Liver (tissue), 7 donors: ENCODE measurements at regions not wholly inside any gene's neighbourhood (a gene's known extent, or its start where the extent isn't known, plus 50 kb on each side); places are given as distances from the start of the nearest gene placed in this dataset.

Source experiments
- DNase-seq: peaks from one replicate; pipeline ENCODE4 v3.0.0-alpha.2; 2017; ENCODE audit warnings: low spot score
- H3K27ac ChIP-seq, 2 donors: one replicate each; pipeline ENCODE4 v1.7.0; 2013; ENCODE audit warnings: inconsistent platforms in 2 of 2, low read length in 2 of 2, control low read depth in 1 of 2, low read depth in 1 of 2, mild to moderate bottlenecking in 1 of 2
- H3K27me3 ChIP-seq, 4 donors: one replicate each; pipeline versions ENCODE4 v1.6.1 to v1.7.0; 2013; ENCODE audit warnings: low read length in 3 of 4, inconsistent platforms in 1 of 4, mild to moderate bottlenecking in 1 of 4, moderate library complexity in 1 of 4; ENCODE audit not compliant: control insufficient read depth in 4 of 4, insufficient read depth in 4 of 4
- H3K36me3 ChIP-seq, 4 donors: one replicate each; pipeline versions ENCODE4 v1.6.1 to v1.7.0; 2013; ENCODE audit warnings: low read length in 3 of 4, mild to moderate bottlenecking in 3 of 4, low read depth in 1 of 4, moderate library complexity in 1 of 4; ENCODE audit not compliant: control insufficient read depth in 4 of 4, insufficient read depth in 3 of 4
- H3K4me1 ChIP-seq, 4 donors: one replicate each; pipeline versions ENCODE4 v1.6.1 to v1.7.0; 2013; ENCODE audit warnings: low read length in 3 of 4, mild to moderate bottlenecking in 3 of 4, moderate library complexity in 1 of 4; ENCODE audit not compliant: control insufficient read depth in 4 of 4, insufficient read depth in 4 of 4
- H3K4me3 ChIP-seq, 3 donors: one replicate each; pipeline versions ENCODE4 v1.6.1 to v1.7.0; 2013; ENCODE audit warnings: low read length in 3 of 3, control low read depth in 1 of 3, low read depth in 1 of 3, mild to moderate bottlenecking in 1 of 3
- H3K9ac ChIP-seq, 2 donors: one replicate each; pipeline ENCODE4 v1.7.0; 2013; ENCODE audit warnings: low read length in 2 of 2, mild to moderate bottlenecking in 2 of 2, moderate library complexity in 2 of 2, control low read depth in 1 of 2, low read depth in 1 of 2
- H3K9me3 ChIP-seq, 4 donors: one replicate each; pipeline versions ENCODE4 v1.6.1 to v1.7.0; 2013; ENCODE audit warnings: low read length in 3 of 4; ENCODE audit not compliant: control insufficient read depth in 4 of 4
- FOXA1 ChIP-seq: IDR thresholded peaks from 2 replicates; pipeline ENCODE4 v1.6.1; 2016; ENCODE audit warnings: antibody characterized with exemption
- FOXA2 ChIP-seq: IDR thresholded peaks from 2 replicates; pipeline ENCODE4 v1.6.1; 2016; ENCODE audit warnings: antibody characterized with exemption
- GABPA ChIP-seq, 2 donors: IDR thresholded peaks in 1 of 2; conservative IDR thresholded peaks in 1 of 2; 2 replicates each; pipeline ENCODE4 v1.6.1; 2016; ENCODE audit warnings: antibody characterized with exemption in 2 of 2, mild to moderate bottlenecking in 1 of 2, moderate library complexity in 1 of 2
- HNF4A ChIP-seq, 2 donors: conservative IDR thresholded peaks; 2 replicates each; pipeline ENCODE4 v1.6.1; 2016; ENCODE audit warnings: antibody characterized with exemption in 2 of 2, mild to moderate bottlenecking in 2 of 2
- JUND ChIP-seq, 2 donors: IDR thresholded peaks; 2 replicates each; pipeline ENCODE4 v1.6.1; 2016; ENCODE audit warnings: antibody characterized with exemption in 2 of 2
- NR2F2 ChIP-seq: IDR thresholded peaks from 2 replicates; pipeline ENCODE4 v1.6.1; 2016; ENCODE audit warnings: antibody characterized with exemption
- RAD21 ChIP-seq, 2 donors: IDR thresholded peaks; 2 replicates each; pipeline ENCODE4 v1.6.1; 2016; ENCODE audit warnings: antibody characterized with exemption in 2 of 2, mild to moderate bottlenecking in 2 of 2
- SP1 ChIP-seq: IDR thresholded peaks from 2 replicates; pipeline ENCODE4 v1.6.1; 2018; ENCODE audit warnings: antibody characterized with exemption, mild to moderate bottlenecking
- TAF1 ChIP-seq: conservative IDR thresholded peaks from 2 replicates; pipeline ENCODE4 v1.6.1; 2016; ENCODE audit warnings: antibody characterized with exemption, mild to moderate bottlenecking
- WGBS: extraction: QIAGEN DNeasy Blood & Tissue Kit; methylation state at CpG from one replicate; pipeline ENCODE4 v1.1.7; 2013; 5-methylcytosine and 5-hydroxymethylcytosine counted together
- TF ChIP-seq, protein P1 (sequence below): IDR thresholded peaks from 2 replicates; pipeline ENCODE4 v1.6.1; 2016; ENCODE audit warnings: antibody characterized with exemption
- TF ChIP-seq, protein P2 (sequence below): IDR thresholded peaks from 2 replicates; pipeline ENCODE4 v1.6.1; 2016; ENCODE audit warnings: antibody characterized with exemption, mild to moderate bottlenecking
- TF ChIP-seq, protein P3 (sequence below): IDR thresholded peaks from 2 replicates; pipeline ENCODE4 v1.6.1; 2016; ENCODE audit warnings: antibody characterized with exemption
- TF ChIP-seq, protein P4 (sequence below): IDR thresholded peaks from 2 replicates; pipeline ENCODE4 v1.6.1; 2016; ENCODE audit warnings: antibody characterized with exemption
- donor health status: healthy.
- donor health status: healthy.
- donor health status: healthy.
- donor health status: healthy.

DNA sequence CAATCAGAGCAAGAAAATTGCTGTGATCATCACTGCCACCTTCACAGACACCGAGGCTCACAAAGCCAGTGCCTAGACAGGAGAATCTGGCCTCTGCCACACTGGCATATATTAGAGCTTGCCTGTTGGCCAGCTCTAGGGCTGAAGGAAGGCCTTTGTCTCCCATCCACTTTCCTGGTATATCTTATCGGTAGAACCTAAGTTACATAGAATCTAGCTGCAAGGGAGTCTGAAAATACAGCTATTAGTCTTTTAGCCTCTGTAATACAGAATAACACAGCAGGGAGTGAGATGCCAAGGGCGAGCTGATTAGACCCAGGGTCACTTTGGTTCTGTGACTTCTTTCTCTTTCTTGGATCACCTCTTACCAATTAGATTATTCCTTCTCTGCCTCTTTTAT, 154.9 kb upstream of the KL start:
- peaks cover 6 to 15% (median 11%) of the 10 kb centered on the region in 4 donors for H3K9me3 ChIP-seq
- TF ChIP-seq FOXA2: no peak
- no peak for TF ChIP-seq GABPA (IDR thresholded peaks at IDR 0.05 in 1 of 2, conservative IDR thresholded peaks at IDR 0.05 in 1 of 2)
- TF ChIP-seq FOXA1: no peak
- no peak for TF ChIP-seq RAD21 (IDR thresholded peaks at IDR 0.05)
- TF ChIP-seq NR2F2: no peak
- TF ChIP-seq HNF4A (conservative IDR thresholded peaks at IDR 0.05): no peak
- no peaks in the 10 kb centered on the region for H3K27me3 ChIP-seq
- no peak for DNase-seq
- H3K4me3 ChIP-seq: no peak overlapping the region
- WGBS: 81% methylated on average over 3 of the region's 3 CpGs
- no peak overlapping the region for H3K9ac ChIP-seq
- H3K36me3 ChIP-seq: no peaks in the 10 kb centered on the region
- no peaks in the 10 kb centered on the region for H3K4me1 ChIP-seq
- no peak overlapping the region for H3K27ac ChIP-seq

DNA sequence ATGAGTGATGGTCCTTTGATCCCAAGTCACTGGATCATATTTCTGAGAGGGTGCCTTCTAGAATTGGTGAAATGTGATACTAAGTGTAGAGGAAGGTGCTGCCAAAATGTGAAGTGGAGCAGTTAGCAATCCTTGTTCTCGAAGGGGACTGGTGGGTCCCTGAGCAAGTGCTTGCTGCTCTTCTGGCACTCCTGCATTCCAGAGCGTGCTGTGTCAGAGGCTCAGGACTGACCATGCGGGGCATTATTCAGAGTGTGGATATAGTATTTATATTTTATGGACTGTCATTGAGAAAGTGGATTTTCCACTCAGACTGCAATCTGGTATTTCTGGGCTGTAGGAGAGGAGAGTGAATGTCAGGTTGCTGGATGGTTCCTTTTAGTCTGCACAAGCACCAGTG, 152.6 kb upstream of the KL start:
- H3K9me3 ChIP-seq: peaks cover 6 to 13% (median 10%) of the 10 kb centered on the region in 4 donors
- WGBS: 90% methylated on average over 3 of the region's 3 CpGs
- H3K4me3 ChIP-seq: no peak overlapping the region
- H3K27ac ChIP-seq: no peak overlapping the region
- H3K4me1 ChIP-seq: no peaks in the 10 kb centered on the region
- peaks cover 0 to 2% (median 0%) of the 10 kb centered on the region in 4 donors for H3K27me3 ChIP-seq
- no peak for DNase-seq
- H3K36me3 ChIP-seq: no peaks in the 10 kb centered on the region
- H3K9ac ChIP-seq: no peak overlapping the region
- TF ChIP-seq HNF4A (conservative IDR thresholded peaks at IDR 0.05): no peak
- TF ChIP-seq NR2F2: no peak
- TF ChIP-seq, protein P1, sequence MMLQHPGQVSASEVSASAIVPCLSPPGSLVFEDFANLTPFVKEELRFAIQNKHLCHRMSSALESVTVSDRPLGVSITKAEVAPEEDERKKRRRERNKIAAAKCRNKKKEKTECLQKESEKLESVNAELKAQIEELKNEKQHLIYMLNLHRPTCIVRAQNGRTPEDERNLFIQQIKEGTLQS: no peak
- TF ChIP-seq, protein P2, sequence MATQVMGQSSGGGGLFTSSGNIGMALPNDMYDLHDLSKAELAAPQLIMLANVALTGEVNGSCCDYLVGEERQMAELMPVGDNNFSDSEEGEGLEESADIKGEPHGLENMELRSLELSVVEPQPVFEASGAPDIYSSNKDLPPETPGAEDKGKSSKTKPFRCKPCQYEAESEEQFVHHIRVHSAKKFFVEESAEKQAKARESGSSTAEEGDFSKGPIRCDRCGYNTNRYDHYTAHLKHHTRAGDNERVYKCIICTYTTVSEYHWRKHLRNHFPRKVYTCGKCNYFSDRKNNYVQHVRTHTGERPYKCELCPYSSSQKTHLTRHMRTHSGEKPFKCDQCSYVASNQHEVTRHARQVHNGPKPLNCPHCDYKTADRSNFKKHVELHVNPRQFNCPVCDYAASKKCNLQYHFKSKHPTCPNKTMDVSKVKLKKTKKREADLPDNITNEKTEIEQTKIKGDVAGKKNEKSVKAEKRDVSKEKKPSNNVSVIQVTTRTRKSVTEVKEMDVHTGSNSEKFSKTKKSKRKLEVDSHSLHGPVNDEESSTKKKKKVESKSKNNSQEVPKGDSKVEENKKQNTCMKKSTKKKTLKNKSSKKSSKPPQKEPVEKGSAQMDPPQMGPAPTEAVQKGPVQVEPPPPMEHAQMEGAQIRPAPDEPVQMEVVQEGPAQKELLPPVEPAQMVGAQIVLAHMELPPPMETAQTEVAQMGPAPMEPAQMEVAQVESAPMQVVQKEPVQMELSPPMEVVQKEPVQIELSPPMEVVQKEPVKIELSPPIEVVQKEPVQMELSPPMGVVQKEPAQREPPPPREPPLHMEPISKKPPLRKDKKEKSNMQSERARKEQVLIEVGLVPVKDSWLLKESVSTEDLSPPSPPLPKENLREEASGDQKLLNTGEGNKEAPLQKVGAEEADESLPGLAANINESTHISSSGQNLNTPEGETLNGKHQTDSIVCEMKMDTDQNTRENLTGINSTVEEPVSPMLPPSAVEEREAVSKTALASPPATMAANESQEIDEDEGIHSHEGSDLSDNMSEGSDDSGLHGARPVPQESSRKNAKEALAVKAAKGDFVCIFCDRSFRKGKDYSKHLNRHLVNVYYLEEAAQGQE: no peak
- TF ChIP-seq, protein P3, sequence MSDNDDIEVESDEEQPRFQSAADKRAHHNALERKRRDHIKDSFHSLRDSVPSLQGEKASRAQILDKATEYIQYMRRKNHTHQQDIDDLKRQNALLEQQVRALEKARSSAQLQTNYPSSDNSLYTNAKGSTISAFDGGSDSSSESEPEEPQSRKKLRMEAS: no peak
- no peak for TF ChIP-seq GABPA (IDR thresholded peaks at IDR 0.05 in 1 of 2, conservative IDR thresholded peaks at IDR 0.05 in 1 of 2)
- no peak for TF ChIP-seq FOXA1
- TF ChIP-seq, protein P4, sequence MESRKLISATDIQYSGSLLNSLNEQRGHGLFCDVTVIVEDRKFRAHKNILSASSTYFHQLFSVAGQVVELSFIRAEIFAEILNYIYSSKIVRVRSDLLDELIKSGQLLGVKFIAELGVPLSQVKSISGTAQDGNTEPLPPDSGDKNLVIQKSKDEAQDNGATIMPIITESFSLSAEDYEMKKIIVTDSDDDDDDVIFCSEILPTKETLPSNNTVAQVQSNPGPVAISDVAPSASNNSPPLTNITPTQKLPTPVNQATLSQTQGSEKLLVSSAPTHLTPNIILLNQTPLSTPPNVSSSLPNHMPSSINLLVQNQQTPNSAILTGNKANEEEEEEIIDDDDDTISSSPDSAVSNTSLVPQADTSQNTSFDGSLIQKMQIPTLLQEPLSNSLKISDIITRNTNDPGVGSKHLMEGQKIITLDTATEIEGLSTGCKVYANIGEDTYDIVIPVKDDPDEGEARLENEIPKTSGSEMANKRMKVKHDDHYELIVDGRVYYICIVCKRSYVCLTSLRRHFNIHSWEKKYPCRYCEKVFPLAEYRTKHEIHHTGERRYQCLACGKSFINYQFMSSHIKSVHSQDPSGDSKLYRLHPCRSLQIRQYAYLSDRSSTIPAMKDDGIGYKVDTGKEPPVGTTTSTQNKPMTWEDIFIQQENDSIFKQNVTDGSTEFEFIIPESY: no peak
- TF ChIP-seq FOXA2: no peak
- no peak for TF ChIP-seq SP1
- no peak for TF ChIP-seq TAF1
- TF ChIP-seq JUND (IDR thresholded peaks at IDR 0.05): no peak

DNA sequence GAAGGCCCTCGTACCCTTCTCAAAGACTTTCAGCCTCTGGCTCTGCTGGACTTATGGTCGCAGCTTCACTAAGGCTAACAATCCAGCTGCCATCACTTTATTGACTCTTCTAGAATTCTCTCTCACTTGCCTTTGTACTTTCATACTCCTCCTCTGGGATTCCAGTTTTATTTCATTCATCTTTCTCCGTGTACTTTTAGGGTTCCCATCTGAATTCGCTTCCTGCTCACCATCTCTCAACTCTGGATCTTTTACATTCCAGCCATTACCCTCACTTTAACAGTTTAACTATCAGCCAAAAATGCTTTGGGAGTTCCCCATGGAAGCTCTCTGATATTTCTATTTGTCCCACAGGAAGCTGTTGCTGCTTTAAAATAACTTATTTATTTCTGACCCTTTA, 149.3 kb upstream of the KL start:
- Histone ChIP-seq H3K9me3 (peaks cover under 1 to 9% (median 6%) of the 10 kb centered on the region in 4 donors), H3K4me1 (no peaks in the 10 kb centered on the region), H3K36me3 (no peaks in the 10 kb centered on the region), H3K27me3 (peaks cover 0 to 2% (median 0%) of the 10 kb centered on the region in 4 donors), H3K4me3 (no peak overlapping the region), H3K9ac (no peak overlapping the region), H3K27ac (no peak overlapping the region)
- 84% methylated on average over 4 of the region's 4 CpGs for WGBS
- no peak for DNase-seq
- TF ChIP-seq JUND (IDR thresholded peaks at IDR 0.05) (no peak), SP1 (no peak), HNF4A (conservative IDR thresholded peaks at IDR 0.05) (no peak), TAF1 (no peak), FOXA2 (no peak)
- TF ChIP-seq, protein P3: no peak
- TF ChIP-seq, protein P4: no peak
- TF ChIP-seq, protein P1: no peak
- TF ChIP-seq, protein P2: no peak
